HG03521 (cell line): ENCODE measurements at regions not wholly inside any gene's neighbourhood (a gene's known extent, or its start where the extent isn't known, plus 50 kb on each side); places are given as distances from the start of the nearest gene placed in this dataset.

ENCODE experiments used
- ATAC-seq: cut with Tn5 transposase; IDR thresholded peaks from one replicate; pipeline ENCODE4 v1.9.1; 2021; ENCODE audit warnings: mild to moderate bottlenecking, moderate library complexity; ENCODE audit not compliant: unreplicated experiment

- no peak for ATAC-seq
These were observed 275.2 kb upstream of the VLDLR start for GRCh38 chr9:2346277-2346913.

DNA sequence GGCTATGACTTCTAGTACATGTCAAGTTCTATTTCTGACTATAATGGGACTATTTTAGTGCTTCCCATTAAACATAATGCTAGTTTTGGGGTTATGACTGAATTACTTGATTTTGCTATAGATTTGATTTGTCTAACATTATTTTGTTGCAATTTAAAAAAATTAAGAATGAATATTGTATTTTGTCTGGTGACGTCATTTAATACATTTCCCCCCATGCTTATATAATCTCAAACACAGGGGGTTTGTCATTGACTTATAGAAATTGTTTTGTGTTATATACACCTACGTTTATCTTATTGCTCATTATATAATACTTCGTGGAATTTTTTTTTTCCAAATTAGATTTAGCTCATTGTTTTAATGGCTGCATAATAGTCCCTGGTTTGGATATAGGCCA, 270.3 kb upstream of the VLDLR start:
- no peak for ATAC-seq

DNA sequence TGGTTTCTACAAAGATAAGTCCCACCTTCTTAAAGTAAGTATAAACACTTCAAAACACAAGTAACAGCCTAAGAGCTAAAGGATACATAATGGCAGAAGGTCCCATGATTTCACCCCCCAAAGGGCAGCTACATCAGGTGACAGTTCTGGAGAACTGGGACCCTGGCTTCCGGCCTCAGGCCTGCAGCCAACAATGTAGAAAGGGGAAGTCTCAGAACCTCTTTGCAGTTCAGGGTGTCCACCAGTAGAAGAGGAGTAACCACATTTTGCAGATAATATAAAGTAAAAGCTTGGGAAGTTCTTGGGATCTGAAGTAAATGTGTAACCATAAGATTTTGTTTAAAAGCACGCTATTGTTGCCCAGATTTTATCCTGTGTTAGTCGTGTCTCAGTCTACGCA, 267.4 kb upstream of the VLDLR start:
- no peak for ATAC-seq

DNA sequence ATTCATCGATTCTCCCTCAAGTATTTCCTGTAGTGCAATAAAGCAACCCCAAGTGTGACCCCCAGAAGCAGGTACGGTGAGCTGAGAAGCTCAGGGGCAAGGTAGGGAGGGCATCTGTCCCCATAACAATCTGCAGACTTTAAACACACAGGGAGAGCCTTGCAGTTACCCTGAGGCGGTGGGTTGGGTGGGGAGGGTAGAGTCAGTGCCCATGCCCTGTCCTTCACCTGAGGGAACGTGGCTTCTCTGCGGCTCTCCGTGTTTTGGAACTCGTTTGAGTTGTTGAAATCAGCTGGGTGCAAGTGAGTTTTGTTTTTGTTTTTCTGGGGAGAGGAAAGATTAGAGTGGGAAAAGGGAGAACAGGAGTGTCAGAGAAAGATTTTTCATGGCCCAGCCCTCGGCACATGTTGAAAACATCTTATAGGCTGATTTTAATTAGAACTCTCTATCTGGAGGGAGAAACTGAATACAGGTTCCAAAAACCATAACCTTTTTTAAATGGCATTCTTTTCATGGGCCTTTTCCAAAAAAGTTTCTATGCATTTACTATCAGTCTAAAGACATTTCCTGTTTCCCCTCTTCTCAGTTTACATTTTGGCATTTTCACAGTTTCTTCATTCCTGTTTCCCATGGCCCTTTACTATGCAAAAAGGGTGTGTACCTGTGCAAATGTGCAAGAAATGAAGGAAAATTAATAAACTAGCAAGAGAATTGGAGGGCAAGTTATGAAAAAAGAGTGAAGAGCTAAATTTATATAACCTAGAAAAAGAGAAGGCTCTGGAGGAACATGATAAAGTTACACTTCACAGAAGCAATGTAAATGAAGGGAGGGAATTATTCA, 266.5 kb upstream of the VLDLR start:
- ATAC-seq, result no peak

DNA sequence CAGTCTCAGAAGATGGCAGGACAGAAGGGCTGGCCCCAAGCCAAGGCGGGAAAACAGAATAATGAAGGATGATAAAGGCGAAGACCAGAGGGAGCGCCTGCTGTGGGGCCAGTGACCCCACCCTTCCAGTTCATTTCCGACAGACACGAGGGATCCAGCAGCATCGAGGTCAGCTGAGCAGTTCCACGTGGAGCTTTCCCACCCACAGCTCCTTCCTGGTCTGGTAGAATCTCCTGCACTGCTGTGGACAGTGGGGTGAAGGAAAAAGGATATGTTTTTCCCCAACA, 265.9 kb upstream of the VLDLR start:
- no peak for ATAC-seq

GRCh38 chr9:2356041-2356790, 265.4 kb upstream of the VLDLR start:
- no peak for ATAC-seq

DNA sequence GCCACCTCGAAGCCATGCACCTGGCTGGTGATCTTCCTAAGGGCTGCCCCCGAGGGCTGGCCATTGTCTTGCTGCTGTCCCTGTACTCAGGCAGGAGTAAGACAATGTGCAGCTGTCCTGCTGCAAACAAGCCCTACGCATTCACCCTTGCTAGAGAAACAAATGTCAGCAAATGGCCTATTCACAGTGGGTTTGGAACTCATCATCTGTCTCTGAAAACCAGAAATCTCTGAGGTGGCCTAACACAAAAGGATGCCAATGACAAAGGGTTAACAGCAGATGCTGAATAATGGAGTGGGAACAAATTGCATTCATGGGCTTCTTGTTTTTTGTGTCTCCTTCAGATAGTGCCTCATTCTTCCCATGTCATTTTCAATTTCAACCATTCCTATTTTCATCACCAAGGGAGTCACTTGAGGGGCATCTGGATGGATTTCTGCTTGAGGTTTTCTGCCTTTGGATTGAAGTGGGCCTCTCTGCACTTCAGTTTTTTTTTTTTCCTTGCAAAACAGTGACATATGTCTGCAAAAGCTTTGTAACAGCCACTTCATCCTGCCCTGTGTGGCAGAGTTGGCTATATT, 261.6 kb upstream of the VLDLR start:
- no peak for ATAC-seq

DNA sequence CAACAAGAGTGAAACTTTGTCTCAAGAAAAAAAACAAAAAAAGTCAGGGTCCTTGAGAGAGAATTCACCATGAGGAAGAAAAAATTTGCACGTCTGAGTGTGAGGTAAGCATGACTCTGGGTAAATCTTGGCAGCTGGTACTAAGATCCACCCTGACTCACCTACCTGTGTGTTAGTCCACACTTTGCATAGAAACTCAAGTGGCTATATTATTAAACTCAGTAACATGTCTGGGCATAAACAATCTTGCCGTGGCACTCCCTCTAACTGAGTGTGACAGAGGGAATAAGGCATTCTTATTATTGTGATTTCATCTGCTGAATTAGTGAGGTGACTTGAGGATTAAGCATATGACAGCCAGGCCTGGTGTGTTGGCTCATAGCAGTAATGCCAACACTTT, 259.4 kb upstream of the VLDLR start:
- ATAC-seq, result no peak

- no peak for ATAC-seq
These were observed 258.3 kb upstream of the VLDLR start for GRCh38 chr9:2363138-2363745.

- no peak for ATAC-seq
These were observed 257.8 kb upstream of the VLDLR start for GRCh38 chr9:2363781-2364180.

GRCh38 chr9:2367970-2368369, 253.6 kb upstream of the VLDLR start:
- no peak for ATAC-seq

- no peak for ATAC-seq
These were observed 247.9 kb upstream of the VLDLR start for GRCh38 chr9:2373648-2374047.

GRCh38 chr9:2375114-2375513, 246.5 kb upstream of the VLDLR start:
- ATAC-seq, result no peak

DNA sequence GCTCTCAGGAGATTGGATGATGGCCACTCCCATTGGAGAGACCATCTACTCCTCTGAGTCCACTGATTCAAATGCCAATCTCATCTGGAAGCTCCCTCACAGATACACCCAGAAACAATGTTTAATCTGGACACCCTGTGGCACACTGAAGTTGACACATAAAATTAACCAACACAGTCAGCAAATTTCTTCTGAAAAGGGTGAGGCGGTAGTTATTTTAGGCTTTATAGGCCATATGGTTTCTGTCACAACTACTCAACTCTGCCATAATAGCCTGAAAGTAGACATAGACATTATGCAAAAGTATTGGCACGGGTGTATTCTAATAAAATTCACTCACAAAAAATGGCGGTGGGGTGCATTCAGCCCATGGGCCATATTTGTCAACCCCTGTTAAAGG, 244.5 kb upstream of the VLDLR start:
- ATAC-seq, result no peak

DNA sequence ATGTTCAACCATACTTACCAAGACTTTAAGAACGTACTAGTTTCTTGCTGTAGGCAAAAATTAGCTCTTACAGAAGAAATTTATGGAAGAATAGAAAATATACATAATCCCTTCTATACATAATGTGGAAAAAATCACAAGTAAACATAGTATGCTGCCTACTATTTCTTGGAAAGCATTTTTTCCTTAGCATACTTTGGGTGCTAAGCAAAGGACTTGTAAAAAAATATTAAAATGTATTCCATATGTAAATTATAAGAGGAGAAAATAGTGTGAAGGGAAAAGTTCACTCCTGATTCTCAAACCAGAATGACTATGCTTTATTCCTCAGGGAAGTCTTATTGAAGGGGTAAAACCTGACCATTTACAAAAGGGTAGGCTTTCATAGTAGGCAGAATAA, 243.8 kb upstream of the VLDLR start:
- no peak for ATAC-seq

DNA sequence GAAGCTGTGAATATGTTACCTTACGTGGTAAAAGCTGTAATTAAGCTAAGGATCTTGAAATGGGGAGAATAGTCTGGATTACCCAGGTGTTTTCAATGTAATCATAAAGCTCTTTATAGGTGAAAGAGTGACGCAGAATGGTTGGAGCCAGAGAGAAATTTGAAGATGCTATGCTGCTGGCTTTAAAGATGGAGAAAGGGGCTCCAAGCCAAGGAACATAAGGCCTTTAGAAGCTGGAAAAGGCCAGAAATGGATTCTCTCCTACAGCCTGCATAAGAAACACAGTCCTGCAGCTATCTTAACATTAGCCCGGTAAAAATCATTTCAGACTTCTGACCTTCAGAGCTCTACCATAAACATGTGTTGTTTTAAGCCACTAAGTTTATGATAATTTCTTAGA, 243.3 kb upstream of the VLDLR start:
- no peak for ATAC-seq

DNA sequence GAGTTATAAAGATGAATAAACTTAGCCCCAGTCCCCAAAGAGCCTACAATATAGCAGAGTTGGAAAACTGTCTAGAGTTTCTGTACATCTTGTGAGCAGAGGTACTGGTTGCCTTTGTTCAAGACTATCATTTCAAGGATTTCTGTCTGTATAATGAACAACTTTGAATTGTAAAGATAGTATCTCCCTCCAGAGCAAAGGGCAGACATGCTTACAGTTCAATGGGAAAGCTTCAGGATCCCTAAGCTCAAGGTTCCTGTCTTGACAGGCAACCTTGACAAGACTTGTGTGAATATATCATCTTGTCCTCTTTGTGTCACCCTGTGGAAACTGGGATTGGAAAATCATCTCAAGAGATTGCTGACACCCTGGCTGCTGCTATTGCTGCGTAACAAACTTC, 242.8 kb upstream of the VLDLR start:
- no peak for ATAC-seq

- ATAC-seq, result no peak
These were observed 236.8 kb upstream of the VLDLR start for GRCh38 chr9:2384741-2385140.

DNA sequence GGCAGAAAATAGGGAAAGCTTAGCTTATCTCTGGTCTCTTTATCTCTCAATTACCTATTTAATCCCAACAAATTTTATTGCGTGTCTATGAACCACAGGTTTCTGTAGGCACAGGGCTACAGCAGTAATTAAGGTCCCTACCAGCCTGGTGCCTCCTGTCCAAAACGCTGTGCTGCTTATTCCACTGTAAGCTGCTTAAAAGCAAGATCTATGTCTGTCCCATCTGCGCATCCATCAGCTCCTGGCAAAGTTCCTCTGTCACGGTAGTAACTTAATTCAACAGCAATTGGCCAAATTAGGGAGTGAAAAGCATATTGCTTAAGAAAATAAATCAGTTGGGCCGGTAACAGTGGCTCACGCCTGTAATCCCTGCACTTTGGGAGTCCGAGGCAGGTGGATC, 235.8 kb upstream of the VLDLR start:
- no peak for ATAC-seq

- ATAC-seq, result no peak
These were observed 235.0 kb upstream of the VLDLR start for GRCh38 chr9:2386566-2386965.

DNA sequence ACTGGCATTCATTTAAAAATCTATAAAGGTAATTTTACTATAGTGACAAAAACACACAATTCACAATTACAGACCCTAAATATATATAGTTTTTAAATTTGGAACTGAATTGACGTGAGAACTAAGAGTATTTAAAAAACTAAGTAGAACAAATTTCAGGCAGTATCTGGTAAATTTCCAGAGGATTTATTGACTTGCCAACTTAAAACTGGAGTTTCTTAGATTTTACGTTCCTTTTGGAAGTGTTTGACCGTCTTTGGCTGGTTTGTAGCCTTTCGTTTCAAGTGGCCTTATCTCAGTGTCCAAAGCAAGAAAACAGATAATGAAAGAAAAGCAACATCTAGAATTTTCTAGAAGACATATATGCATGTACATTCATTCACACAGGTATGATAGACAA, 234.4 kb upstream of the VLDLR start:
- no peak for ATAC-seq
